Fibroblast of villous mesenchyme (primary cell): ENCODE measurements at regions not wholly inside any gene's neighbourhood (a gene's known extent, or its start where the extent isn't known, plus 50 kb on each side); places are given as distances from the start of the nearest gene placed in this dataset.

ENCODE experiments used
- DNase-seq: peaks from one replicate; pipeline ENCODE4 v3.0.0-alpha.2; 2010; ENCODE audit warnings: low read depth
- H3K4me3 ChIP-seq: 2 replicates; pipeline ENCODE4 v1.5.1; 2011; ENCODE audit warnings: low read depth, mild to moderate bottlenecking, low read length
- CTCF ChIP-seq: IDR thresholded peaks from 2 replicates; pipeline ENCODE4 v1.5.1; 2012; ENCODE audit warnings: low read depth, mild to moderate bottlenecking, low read length; ENCODE audit not compliant: insufficient read depth

GRCh38 chr11:134522782-134523570, 110.9 kb upstream of the B3GAT1 start:
- no peak overlapping the region for H3K4me3 ChIP-seq
- no peak for TF ChIP-seq CTCF
- DNase-seq: no peak

DNA sequence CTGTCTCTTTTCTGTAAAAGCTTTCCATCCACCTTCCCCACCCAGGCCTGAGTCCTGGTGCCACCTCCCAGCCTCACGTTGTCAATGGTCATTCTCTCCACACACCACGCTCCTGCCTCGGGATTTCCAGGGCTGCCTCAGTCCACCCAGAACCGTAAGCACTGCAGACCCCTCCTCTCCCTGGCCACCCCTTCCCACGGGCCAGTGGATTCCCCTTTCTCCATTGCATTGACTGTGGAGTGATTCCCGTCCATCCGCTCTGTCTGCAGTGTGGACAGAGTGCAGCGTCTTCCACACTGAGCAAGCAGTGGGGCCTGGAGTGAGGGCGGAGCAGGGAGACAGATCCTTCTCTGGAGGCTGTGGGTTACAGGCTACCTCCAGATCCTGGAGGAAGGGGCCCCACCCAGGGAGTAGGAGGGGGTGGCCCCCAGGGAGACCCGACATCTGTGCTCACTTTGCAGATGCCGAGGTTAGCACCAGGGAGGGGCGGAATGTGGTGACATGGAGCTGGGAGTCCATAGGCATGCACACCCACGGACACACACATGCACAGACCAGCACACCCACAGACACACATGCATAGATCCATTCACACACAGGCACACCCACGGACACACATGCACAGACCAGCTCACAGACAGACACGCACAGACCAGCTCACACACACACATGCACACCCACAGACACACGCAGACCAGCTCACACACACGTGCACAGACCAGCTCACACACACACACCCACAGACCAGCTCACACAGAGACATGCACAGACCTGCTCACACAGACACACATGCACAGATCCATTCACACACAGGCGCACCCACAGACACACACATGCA, 109.6 kb upstream of the B3GAT1 start:
- no peak for DNase-seq
- H3K4me3 ChIP-seq: no peak overlapping the region
- no peak for TF ChIP-seq CTCF

- H3K4me3 ChIP-seq: no peak overlapping the region
- TF ChIP-seq CTCF: no peak
- no peak for DNase-seq
These were observed 109.0 kb upstream of the B3GAT1 start for GRCh38 chr11:134521001-134521400.

DNA sequence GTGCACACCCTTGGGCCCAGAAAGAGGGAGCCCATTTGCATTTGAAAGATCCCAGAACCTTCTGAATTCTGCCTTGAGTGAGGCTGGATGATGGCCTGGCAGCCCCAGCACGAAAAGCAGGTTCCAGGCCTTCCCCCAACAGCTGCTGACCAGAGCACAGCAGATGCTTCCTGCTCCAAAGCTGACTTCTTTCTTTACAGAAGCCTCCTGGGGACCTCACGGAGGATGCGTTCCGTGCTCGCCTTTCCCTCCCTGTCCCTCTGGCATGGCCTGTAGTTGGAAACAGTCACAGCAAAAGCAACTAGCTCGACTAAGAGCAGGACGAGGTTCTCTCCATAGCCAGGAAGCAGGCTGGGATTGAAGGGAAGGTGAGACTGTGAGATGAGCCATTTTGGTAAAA, 107.7 kb upstream of the B3GAT1 start:
- no peak overlapping the region for H3K4me3 ChIP-seq
- no peak for DNase-seq
- no peak for TF ChIP-seq CTCF

- no peak for TF ChIP-seq CTCF
- no peak overlapping the region for H3K4me3 ChIP-seq
- no peak for DNase-seq
These were observed 107.3 kb upstream of the B3GAT1 start for GRCh38 chr11:134519390-134519750.

DNA sequence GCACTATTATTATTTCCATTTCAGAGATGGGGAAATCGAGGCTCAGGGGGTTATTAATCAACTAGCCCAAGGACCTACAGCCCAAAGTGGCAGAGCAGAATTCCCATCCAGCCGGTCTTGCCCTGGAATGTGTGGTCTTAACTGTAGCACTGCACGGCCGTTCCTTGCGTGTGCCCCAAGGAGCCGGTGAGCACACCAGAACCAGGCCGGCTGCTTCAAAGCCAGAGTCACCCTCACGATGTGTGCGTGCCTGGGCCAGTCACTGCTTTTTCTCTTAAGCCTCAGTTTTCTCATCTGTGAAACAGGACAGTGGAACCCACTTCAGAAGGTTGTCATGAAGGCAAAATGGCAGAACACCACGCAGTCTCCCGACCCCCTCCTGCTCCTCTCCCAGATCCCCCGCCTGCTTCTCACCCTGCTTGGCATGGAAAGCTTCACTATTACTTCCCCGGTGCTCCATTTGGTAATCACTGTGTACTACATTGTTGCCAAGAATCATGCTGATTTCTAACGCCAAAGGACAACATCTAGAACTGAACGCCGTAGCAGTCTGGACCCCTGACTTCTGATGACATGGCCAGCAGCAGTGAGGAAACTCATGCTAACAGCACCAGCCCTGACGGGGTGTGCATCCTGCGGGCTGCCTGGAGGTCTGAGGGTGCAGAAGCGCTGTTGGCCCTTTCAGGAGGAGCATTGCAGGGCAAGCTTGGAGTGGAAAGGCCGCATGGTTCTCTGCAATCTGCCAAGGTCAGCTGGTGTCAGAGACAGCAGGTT, 106.8 kb upstream of the B3GAT1 start:
- no peak for DNase-seq
- no peak overlapping the region for H3K4me3 ChIP-seq
- no peak for TF ChIP-seq CTCF
